DMS53 treated with DMSO at 0.1 percent for 48 hours (cell line): ENCODE measurements at regions not wholly inside any gene's neighbourhood (a gene's known extent, or its start where the extent isn't known, plus 50 kb on each side); places are given as distances from the start of the nearest gene placed in this dataset.
"Not testable (repeated sequence)": the region's sequence is repeated elsewhere in the genome, so short reads cannot be mapped to it uniquely, and the experiment has no call there.

Experiments
- DNase-seq: peaks from one replicate; lab custom pipeline; 2025; ENCODE audit not compliant: unreplicated experiment; lab: John Stamatoyannopoulos, UW

- no peak for DNase-seq
Observed at GRCh38 chrX:102784550-102784949, 64.0 kb downstream of the GPRASP3 start.

GRCh38 chrX:102787283-102787682 is 66.7 kb downstream of the GPRASP3 start:
- DNase-seq: no peak

GRCh38 chrX:102808336-102808735 is 87.8 kb downstream of the GPRASP3 start:
- DNase-seq: no peak

GRCh38 chrX:102818269-102818668 is 97.7 kb downstream of the GPRASP3 start:
- DNase-seq: not testable (repeated sequence)

- peak; percentile 29 for DNase-seq
Observed at GRCh38 chrX:102832661-102833060, 104.4 kb upstream of the RAB40AL start.

GRCh38 chrX:102833136-102833535 is 103.9 kb upstream of the RAB40AL start:
- DNase-seq: no peak

GRCh38 chrX:102835504-102836146 is 101.4 kb upstream of the RAB40AL start:
- DNase-seq: no peak

- no peak for DNase-seq
Observed at GRCh38 chrX:102837847-102838246, 99.2 kb upstream of the RAB40AL start.

GRCh38 chrX:102840871-102841705 is 96.0 kb upstream of the RAB40AL start:
- no peak for DNase-seq

- no peak for DNase-seq
Observed at GRCh38 chrX:102841706-102842003, 95.4 kb upstream of the RAB40AL start.

GRCh38 chrX:102845020-102845419 is 92.1 kb upstream of the RAB40AL start:
- no peak for DNase-seq

GRCh38 chrX:102846544-102847236 is 90.4 kb upstream of the RAB40AL start:
- no peak for DNase-seq

- DNase-seq: no peak
Observed at GRCh38 chrX:102847362-102847761, 89.7 kb upstream of the RAB40AL start.

- no peak for DNase-seq
Observed at GRCh38 chrX:102849396-102849795, 87.7 kb upstream of the RAB40AL start.

- DNase-seq: not testable (repeated sequence)
Observed at GRCh38 chrX:102858826-102859549, 78.1 kb upstream of the RAB40AL start.

- no peak for DNase-seq
Observed at GRCh38 chrX:102859550-102859871, 77.6 kb upstream of the RAB40AL start.

- no peak for DNase-seq
Observed at GRCh38 chrX:102860235-102860634, 76.8 kb upstream of the RAB40AL start.

- DNase-seq: peak; percentile 32
Observed at GRCh38 chrX:102863735-102864134, 73.3 kb upstream of the RAB40AL start.

- no peak for DNase-seq
Observed at GRCh38 chrX:102866981-102867656, 70.0 kb upstream of the RAB40AL start.

- DNase-seq: no peak
Observed at GRCh38 chrX:102883491-102883890, 53.6 kb upstream of the RAB40AL start.
